Upper lobe of left lung (tissue), 6 donors: ENCODE measurements at regions not wholly inside any gene's neighbourhood (a gene's known extent, or its start where the extent isn't known, plus 50 kb on each side); places are given as distances from the start of the nearest gene placed in this dataset.

Source experiments
- ATAC-seq, 2 donors: fragments of 200-7000 bp; cut with Tn5 transposase; one replicate each; pipeline ENCODE4 v1.9.1; 2022; ENCODE audit warnings: mild to moderate bottlenecking in 2 of 2, moderate library complexity in 2 of 2; ENCODE audit not compliant: low FRiP score in 2 of 2
- DNase-seq, 2 donors: peaks; one replicate each; pipeline ENCODE4 v3.0.0-alpha.2; 2019 to 2020
- H3K27ac ChIP-seq, 4 donors: fragments of 200-600 bp; sonication (generic); one replicate each; pipeline ENCODE4 v1.5.1; 2016 to 2019
- H3K27me3 ChIP-seq, 4 donors: fragments of 200-600 bp; sonication (generic); one replicate each; pipeline ENCODE4 v1.5.1; 2017 to 2019
- H3K36me3 ChIP-seq, 4 donors: fragments of 200-600 bp; sonication (generic); one replicate each; pipeline ENCODE4 v1.5.1; 2016 to 2019
- H3K4me1 ChIP-seq, 4 donors: fragments of 200-600 bp; sonication (generic); one replicate each; pipeline ENCODE4 v1.5.1; 2018 to 2019
- H3K4me3 ChIP-seq, 4 donors: fragments of 200-600 bp; sonication (generic); one replicate each; pipeline ENCODE4 v1.5.1; 2017 to 2019; ENCODE audit warnings: mild to moderate bottlenecking in 2 of 4, moderate library complexity in 1 of 4
- H3K9me3 ChIP-seq, 4 donors: fragments of 200-600 bp; sonication (generic); one replicate each; pipeline ENCODE4 v1.5.1; 2018 to 2019
- EP300 ChIP-seq, 4 donors: sonication (generic); formaldehyde crosslinking; IDR thresholded peaks; one replicate each; pipeline ENCODE4 v1.5.1; 2017; ENCODE audit warnings: antibody characterized with exemption in 4 of 4, control low read depth in 2 of 4
- POLR2A ChIP-seq, 4 donors: fragments of 450-650 bp; IDR thresholded peaks; one replicate each; pipeline ENCODE4 v1.5.1; 2016 to 2017; ENCODE audit warnings: antibody characterized with exemption in 4 of 4, mild to moderate bottlenecking in 2 of 4
- POLR2AphosphoS5 ChIP-seq, 2 donors: sonication (generic); formaldehyde crosslinking; IDR thresholded peaks; one replicate each; pipeline ENCODE4 v1.5.1; 2017; ENCODE audit warnings: antibody characterized with exemption in 2 of 2
- WGBS, 2 donors: methylation state at CpG; one replicate each; pipeline ENCODE4 v1.1.5; 2017 to 2018; 5-methylcytosine and 5-hydroxymethylcytosine counted together
- TF ChIP-seq, protein P1 (sequence below), 6 experiments: fragments of 450-650 bp in 4 of 6; fragments of 200-600 bp in 2 of 6; sonication (generic) in 2 of 6; IDR thresholded peaks; one replicate each; pipeline ENCODE4 v1.5.1; 2016 to 2019; ENCODE audit warnings: antibody characterized with exemption in 6 of 6
- donor health status: DM: no; HTN: no; CAD: no; lungs with moderate emphysema.
- donor health status: DM: no; HTN: yes; CAD: no; lungs with severe emphysema.

GRCh38 chr3:80601479-80601878 lies 833.7 kb upstream of the ROBO1 start:
- no peak overlapping the region for H3K4me3 ChIP-seq
- no peak overlapping the region for H3K27ac ChIP-seq
- no peak for TF ChIP-seq POLR2AphosphoS5 (IDR thresholded peaks at IDR 0.05)
- TF ChIP-seq, protein P1, sequence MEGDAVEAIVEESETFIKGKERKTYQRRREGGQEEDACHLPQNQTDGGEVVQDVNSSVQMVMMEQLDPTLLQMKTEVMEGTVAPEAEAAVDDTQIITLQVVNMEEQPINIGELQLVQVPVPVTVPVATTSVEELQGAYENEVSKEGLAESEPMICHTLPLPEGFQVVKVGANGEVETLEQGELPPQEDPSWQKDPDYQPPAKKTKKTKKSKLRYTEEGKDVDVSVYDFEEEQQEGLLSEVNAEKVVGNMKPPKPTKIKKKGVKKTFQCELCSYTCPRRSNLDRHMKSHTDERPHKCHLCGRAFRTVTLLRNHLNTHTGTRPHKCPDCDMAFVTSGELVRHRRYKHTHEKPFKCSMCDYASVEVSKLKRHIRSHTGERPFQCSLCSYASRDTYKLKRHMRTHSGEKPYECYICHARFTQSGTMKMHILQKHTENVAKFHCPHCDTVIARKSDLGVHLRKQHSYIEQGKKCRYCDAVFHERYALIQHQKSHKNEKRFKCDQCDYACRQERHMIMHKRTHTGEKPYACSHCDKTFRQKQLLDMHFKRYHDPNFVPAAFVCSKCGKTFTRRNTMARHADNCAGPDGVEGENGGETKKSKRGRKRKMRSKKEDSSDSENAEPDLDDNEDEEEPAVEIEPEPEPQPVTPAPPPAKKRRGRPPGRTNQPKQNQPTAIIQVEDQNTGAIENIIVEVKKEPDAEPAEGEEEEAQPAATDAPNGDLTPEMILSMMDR (IDR thresholded peaks at IDR 0.05), result no peak
- TF ChIP-seq EP300 (IDR thresholded peaks at IDR 0.05), result no peak
- no peak for TF ChIP-seq POLR2A (IDR thresholded peaks at IDR 0.05)
- H3K9me3 ChIP-seq, result no peaks in the 10 kb centered on the region
- no peak for ATAC-seq
- H3K4me1 ChIP-seq, result no peaks in the 10 kb centered on the region
- H3K36me3 ChIP-seq, result no peaks in the 10 kb centered on the region
- no peak for DNase-seq
- H3K27me3 ChIP-seq, result no peaks in the 10 kb centered on the region

DNA sequence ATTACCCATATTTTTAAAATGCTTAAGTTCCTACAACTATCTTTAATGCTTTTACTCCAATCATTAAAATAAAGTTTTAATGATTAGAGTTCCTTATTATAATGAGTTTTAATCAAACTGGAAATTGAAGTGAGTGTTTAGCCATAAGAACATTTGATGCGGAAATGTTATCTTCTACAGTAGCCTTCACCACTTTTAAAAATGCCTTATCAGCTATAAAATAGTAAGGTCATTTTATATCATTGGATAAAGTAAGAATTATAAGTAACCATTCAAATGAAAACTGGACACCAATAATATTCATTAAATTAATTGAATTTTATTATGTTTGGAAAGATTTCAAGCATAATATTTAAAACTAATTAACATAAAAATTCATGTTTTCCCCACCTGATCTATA lies 825.0 kb upstream of the ROBO1 start:
- Histone ChIP-seq H3K27ac (no peak overlapping the region), H3K9me3 (no peaks in the 10 kb centered on the region), H3K36me3 (no peaks in the 10 kb centered on the region), H3K4me1 (no peaks in the 10 kb centered on the region), H3K4me3 (no peak overlapping the region), H3K27me3 (no peaks in the 10 kb centered on the region)
- WGBS, 2 donors, result 39 to 54% methylated on average over 1 of the region's 1 CpG
- DNase-seq (no peak), ATAC-seq (no peak)
- TF ChIP-seq POLR2AphosphoS5 (IDR thresholded peaks at IDR 0.05) (no peak), POLR2A (IDR thresholded peaks at IDR 0.05) (no peak), EP300 (IDR thresholded peaks at IDR 0.05) (no peak)
- TF ChIP-seq, protein P1 (IDR thresholded peaks at IDR 0.05), result no peak

- no peak for ATAC-seq
- TF ChIP-seq EP300 (IDR thresholded peaks at IDR 0.05), result no peak
- TF ChIP-seq POLR2AphosphoS5 (IDR thresholded peaks at IDR 0.05), result no peak
- no peak for TF ChIP-seq POLR2A (IDR thresholded peaks at IDR 0.05)
- TF ChIP-seq, protein P1 (IDR thresholded peaks at IDR 0.05), result no peak
Observed at GRCh38 chr3:80586338-80586737, 818.5 kb upstream of the ROBO1 start.

DNA sequence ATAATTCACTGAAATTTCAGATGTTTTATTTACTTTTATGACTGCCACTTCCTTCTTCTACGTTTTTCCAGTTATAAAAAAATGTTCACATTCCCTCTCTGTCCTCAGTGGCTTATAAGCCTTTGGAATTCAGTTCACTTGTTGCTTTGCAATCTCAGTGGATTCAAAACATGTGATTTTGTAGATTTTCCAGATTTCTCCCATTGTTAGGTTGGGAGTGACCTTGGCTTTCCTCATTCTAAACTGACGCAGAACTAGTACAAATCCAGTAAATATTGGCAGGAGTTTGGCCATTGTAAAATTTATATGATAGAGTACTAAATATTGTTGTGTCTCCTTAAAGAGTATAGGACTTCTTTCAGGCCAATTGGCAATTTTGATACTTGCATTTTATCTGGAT lies 812.3 kb upstream of the ROBO1 start:
- no peaks in the 10 kb centered on the region for H3K4me1 ChIP-seq
- no peaks in the 10 kb centered on the region for H3K36me3 ChIP-seq
- no peaks in the 10 kb centered on the region for H3K9me3 ChIP-seq
- ATAC-seq (no peak), DNase-seq (no peak)
- H3K27me3 ChIP-seq, result no peaks in the 10 kb centered on the region
- no peak overlapping the region for H3K27ac ChIP-seq
- H3K4me3 ChIP-seq, result no peak overlapping the region
- WGBS, 2 donors, result 49 to 50% methylated on average over 2 of the region's 2 CpGs
- TF ChIP-seq EP300 (IDR thresholded peaks at IDR 0.05), result no peak
- no peak for TF ChIP-seq POLR2A (IDR thresholded peaks at IDR 0.05)
- TF ChIP-seq, protein P1 (IDR thresholded peaks at IDR 0.05), result no peak
- no peak for TF ChIP-seq POLR2AphosphoS5 (IDR thresholded peaks at IDR 0.05)

More at GRCh38 chr3:80586338-80586737, 818.5 kb upstream of the ROBO1 start:
- no peaks in the 10 kb centered on the region for H3K36me3 ChIP-seq
- no peak overlapping the region for H3K27ac ChIP-seq
- H3K9me3 ChIP-seq, result no peaks in the 10 kb centered on the region
- no peak overlapping the region for H3K4me3 ChIP-seq
- WGBS, 2 donors, result 79 to 85% methylated on average over 2 of the region's 2 CpGs
- no peaks in the 10 kb centered on the region for H3K4me1 ChIP-seq
- no peaks in the 10 kb centered on the region for H3K27me3 ChIP-seq
- no peak for DNase-seq

GRCh38 chr3:80564391-80564790 lies 796.6 kb upstream of the ROBO1 start:
- ATAC-seq (no peak), DNase-seq (no peak)
- H3K4me1 ChIP-seq, result no peaks in the 10 kb centered on the region
- H3K9me3 ChIP-seq, result no peaks in the 10 kb centered on the region
- no peak for TF ChIP-seq EP300 (IDR thresholded peaks at IDR 0.05)
- TF ChIP-seq POLR2A (IDR thresholded peaks at IDR 0.05), result no peak
- H3K36me3 ChIP-seq, result no peaks in the 10 kb centered on the region
- H3K27me3 ChIP-seq, result no peaks in the 10 kb centered on the region
- WGBS, 2 donors, result 31 to 34% methylated on average over 2 of the region's 2 CpGs
- no peak overlapping the region for H3K27ac ChIP-seq
- no peak overlapping the region for H3K4me3 ChIP-seq
